22Rv1 (cell line): ENCODE measurements at regions not wholly inside any gene's neighbourhood (a gene's known extent, or its start where the extent isn't known, plus 50 kb on each side); places are given as distances from the start of the nearest gene placed in this dataset.

Experiments
- ZFX ChIP-seq: fragments of 450-650 bp; IDR thresholded peaks from 2 replicates; pipeline ENCODE4 v1.6.1; 2017; ENCODE audit warnings: antibody characterized with exemption, borderline replicate concordance
- TF ChIP-seq, protein P1 (sequence below): fragments of 450-650 bp; IDR thresholded peaks from 2 replicates; pipeline ENCODE4 v1.5.1; 2017; ENCODE audit warnings: mild to moderate bottlenecking

DNA sequence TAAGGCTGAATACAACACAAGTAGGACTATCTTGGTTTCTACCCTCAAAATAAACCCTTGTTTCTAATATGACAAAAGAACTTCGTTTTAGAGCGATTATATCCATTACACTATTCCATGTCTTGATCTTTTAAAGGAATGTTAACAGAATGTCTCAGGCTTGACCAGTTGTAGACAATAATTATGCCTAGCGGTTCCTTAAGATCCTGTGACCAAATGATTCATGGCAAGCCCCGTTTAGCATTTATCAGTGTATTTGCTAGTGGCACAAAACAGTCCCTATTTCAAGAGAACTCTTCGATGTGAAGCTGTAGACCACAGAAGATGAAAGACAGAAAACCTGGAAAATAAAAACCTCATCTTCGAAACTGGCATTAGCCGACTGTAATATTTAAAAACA lies 200.9 kb upstream of the SOX9 start:
- TF ChIP-seq, protein P1, sequence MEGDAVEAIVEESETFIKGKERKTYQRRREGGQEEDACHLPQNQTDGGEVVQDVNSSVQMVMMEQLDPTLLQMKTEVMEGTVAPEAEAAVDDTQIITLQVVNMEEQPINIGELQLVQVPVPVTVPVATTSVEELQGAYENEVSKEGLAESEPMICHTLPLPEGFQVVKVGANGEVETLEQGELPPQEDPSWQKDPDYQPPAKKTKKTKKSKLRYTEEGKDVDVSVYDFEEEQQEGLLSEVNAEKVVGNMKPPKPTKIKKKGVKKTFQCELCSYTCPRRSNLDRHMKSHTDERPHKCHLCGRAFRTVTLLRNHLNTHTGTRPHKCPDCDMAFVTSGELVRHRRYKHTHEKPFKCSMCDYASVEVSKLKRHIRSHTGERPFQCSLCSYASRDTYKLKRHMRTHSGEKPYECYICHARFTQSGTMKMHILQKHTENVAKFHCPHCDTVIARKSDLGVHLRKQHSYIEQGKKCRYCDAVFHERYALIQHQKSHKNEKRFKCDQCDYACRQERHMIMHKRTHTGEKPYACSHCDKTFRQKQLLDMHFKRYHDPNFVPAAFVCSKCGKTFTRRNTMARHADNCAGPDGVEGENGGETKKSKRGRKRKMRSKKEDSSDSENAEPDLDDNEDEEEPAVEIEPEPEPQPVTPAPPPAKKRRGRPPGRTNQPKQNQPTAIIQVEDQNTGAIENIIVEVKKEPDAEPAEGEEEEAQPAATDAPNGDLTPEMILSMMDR, result no peak
- no peak for TF ChIP-seq ZFX
